AG04449 (cell line): ENCODE measurements at regions not wholly inside any gene's neighbourhood (a gene's known extent, or its start where the extent isn't known, plus 50 kb on each side); places are given as distances from the start of the nearest gene placed in this dataset.

Experiments
- CTCF ChIA-PET: fragments of 350-600 bp; formaldehyde crosslinking; extraction: SDS; loops from one replicate; lab custom pipeline; 2021; ENCODE audit warnings: antibody characterized with exemption; lab: Yijun Ruan, JAX
- POLR2A ChIA-PET: fragments of 400-600, 350-600 bp; formaldehyde crosslinking; extraction: SDS; loops from one replicate; lab custom pipeline; 2020; ENCODE audit warnings: antibody characterized with exemption, inconsistent platforms; lab: Yijun Ruan, JAX
- DNase-seq: peaks from one replicate; pipeline ENCODE4 v3.0.0-alpha.2; 2010; ENCODE audit warnings: low read depth, low spot score
- H3K4me3 ChIP-seq: 2 replicates; pipeline ENCODE4 v1.5.1; 2011; ENCODE audit warnings: low read depth, mild to moderate bottlenecking, control low read depth, low read length
- TF ChIP-seq, protein P1 (sequence below): IDR thresholded peaks from one replicate; pipeline ENCODE4 v1.5.1; 2011; ENCODE audit warnings: mild to moderate bottlenecking, moderate library complexity, low read length, control low read depth, inconsistent platforms; ENCODE audit not compliant: insufficient read depth; ENCODE audit errors: missing control alignments

DNA sequence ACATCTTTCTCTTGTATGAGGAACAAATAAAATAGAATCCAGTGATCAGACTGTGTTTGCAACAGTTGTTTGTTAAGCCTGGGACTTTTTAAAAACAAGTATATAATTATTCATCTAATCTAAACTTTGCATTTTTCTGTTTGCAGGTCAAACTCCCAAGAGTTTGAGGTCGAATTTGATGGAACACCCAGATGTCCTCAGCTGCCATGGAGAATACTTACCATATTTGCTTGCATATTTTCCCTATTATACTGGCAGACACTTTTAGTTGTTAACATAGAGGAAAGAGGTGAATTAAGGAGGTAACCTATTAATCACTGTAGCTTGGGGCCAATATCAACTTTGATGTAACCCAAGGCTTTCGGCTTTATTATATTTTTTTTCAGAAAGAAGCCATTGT, 401.5 kb upstream of the DIPK2B start:
- CTCF ChIA-PET = no interaction called here
- no peak overlapping the region for H3K4me3 ChIP-seq
- TF ChIP-seq, protein P1, sequence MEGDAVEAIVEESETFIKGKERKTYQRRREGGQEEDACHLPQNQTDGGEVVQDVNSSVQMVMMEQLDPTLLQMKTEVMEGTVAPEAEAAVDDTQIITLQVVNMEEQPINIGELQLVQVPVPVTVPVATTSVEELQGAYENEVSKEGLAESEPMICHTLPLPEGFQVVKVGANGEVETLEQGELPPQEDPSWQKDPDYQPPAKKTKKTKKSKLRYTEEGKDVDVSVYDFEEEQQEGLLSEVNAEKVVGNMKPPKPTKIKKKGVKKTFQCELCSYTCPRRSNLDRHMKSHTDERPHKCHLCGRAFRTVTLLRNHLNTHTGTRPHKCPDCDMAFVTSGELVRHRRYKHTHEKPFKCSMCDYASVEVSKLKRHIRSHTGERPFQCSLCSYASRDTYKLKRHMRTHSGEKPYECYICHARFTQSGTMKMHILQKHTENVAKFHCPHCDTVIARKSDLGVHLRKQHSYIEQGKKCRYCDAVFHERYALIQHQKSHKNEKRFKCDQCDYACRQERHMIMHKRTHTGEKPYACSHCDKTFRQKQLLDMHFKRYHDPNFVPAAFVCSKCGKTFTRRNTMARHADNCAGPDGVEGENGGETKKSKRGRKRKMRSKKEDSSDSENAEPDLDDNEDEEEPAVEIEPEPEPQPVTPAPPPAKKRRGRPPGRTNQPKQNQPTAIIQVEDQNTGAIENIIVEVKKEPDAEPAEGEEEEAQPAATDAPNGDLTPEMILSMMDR = no peak
- POLR2A ChIA-PET = no interaction called here
- DNase-seq = no peak

DNA sequence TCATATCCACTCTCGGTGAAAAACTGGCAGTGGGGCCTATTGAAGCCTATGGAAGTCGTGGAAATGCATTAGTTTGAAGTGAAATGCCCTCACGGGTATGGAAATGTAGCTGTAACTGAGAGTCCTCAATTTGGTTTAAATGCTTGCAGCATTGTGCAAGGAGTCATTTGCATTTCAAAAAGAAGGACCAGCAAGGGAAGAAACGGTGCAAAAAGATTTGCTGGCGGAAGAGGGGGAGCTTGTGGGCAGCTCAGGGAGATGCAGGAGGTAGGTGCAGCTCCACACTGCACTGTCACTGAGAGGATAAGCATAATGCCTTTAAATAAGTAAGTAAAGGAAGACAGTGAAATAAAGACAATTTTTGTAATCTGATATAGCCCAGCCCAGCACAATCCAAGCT, 400.4 kb upstream of the DIPK2B start:
- CTCF ChIA-PET = no interaction called here
- DNase-seq = no peak
- H3K4me3 ChIP-seq = no peak overlapping the region
- TF ChIP-seq, protein P1 = no peak
- POLR2A ChIA-PET = no interaction called here

DNA sequence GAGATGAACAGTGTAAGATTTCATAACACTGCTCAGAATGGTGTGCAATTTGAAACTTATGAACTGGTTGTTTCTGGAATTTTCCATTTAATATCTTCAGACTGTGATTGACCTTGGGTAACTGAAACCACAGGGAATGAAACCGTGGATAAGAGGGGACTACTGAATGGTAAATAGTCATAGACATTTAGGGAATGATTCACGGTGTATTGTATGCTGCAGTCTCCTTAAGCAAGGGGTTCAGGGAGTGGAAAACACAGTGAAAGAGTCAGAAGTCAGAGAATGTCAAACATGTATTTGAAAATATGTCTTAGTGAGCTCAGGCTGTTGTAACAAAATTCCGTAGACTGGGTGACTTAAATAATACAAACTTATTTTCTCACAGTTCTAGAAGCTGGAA, 398.2 kb upstream of the DIPK2B start:
- TF ChIP-seq, protein P1 = no peak
- POLR2A ChIA-PET = no interaction called here
- CTCF ChIA-PET = no interaction called here
- peak; percentile 53 for DNase-seq
- H3K4me3 ChIP-seq = no peak overlapping the region

DNA sequence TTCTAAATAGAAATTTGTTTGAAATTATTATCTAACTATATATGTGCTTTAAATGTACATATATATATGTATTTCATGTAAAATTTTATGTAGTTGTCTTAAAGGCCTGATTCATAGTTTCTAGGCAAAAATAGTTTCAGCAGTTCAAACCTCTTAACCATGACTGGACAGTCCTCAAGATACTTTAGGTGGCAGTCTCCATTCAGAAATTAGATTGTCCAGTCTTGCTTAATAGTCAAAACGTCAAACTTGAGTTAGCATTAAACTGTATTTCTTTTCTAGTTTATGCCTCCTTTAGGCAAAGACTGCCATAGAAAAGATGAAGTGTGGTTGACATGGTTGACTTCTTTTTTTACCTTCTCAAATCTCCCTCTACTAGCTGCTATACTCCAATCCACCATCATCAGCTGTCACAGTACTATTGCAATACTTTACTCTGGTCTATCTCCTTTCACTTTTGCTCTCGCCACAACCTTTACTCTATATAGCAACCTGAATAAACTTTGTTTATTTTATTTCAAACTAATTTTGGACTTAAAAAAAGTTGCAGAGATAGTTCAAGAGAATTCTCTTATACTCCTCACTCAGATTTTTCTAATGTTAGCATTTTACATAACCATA, 395.6 kb upstream of the DIPK2B start:
- H3K4me3 ChIP-seq = no peak overlapping the region
- DNase-seq = no peak
- CTCF ChIA-PET = no interaction called here
- TF ChIP-seq, protein P1 = no peak
- POLR2A ChIA-PET = no interaction called here

DNA sequence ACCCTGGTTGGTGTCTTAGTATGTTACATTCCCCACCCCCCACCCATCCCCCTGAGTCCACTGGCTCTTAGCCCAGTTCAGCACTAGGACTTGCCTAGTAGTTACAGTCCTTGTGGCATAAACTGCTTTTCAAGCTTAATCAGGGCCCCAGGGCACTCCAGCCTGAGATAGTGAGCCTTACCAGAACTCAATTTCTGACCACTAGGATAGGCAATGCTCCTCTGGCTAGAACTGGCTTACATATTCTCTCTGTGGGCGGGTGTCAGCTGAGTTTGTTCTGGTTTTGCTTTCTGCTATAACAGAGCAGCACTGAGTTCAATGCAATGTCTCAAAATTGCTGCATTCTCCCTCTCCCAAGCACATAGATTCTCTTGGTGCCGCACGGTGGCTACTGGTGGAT, 391.4 kb upstream of the DIPK2B start:
- CTCF ChIA-PET = no interaction called here
- TF ChIP-seq, protein P1 = no peak
- no peak overlapping the region for H3K4me3 ChIP-seq
- DNase-seq = no peak
- POLR2A ChIA-PET = interaction anchor here (0.6 kb wide), 1 partner anchor 158 kb away, joined by 3 read pairs; no protein-coding TSS in a partner anchor

DNA sequence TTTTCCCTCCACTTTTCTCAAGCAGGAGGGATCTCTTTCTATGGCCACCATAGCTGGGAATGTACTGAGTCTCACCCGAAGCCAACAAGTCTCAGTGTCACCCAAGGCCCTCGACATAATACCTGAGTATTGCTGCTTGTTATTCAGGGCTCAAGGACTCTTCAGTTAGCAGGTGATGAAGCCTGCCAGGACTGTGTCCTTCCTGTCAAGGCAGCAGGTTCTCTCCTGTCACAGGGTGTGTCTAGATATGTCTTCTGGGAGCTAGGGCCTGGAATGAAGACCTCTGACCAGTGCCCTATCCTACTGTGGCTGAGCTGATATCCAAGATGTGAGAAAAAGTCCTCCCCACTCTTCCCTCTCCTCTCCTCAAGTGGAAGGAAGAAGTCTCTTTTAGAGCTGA, 391.0 kb upstream of the DIPK2B start:
- no peak overlapping the region for H3K4me3 ChIP-seq
- ChIA-PET CTCF (interaction anchor here (0.6 kb wide), 1 partner anchor 274 kb away, joined by 3 read pairs; no protein-coding TSS in a partner anchor), POLR2A (interaction anchor here (0.6 kb wide), 1 partner anchor 159 kb away, joined by 3 read pairs; no protein-coding TSS in a partner anchor)
- TF ChIP-seq, protein P1 = no peak
- DNase-seq = no peak
